Endothelial cell of umbilical vein (primary cell): ENCODE measurements at regions not wholly inside any gene's neighbourhood (a gene's known extent, or its start where the extent isn't known, plus 50 kb on each side); places are given as distances from the start of the nearest gene placed in this dataset.

ENCODE experiments used
- BruUV-seq: library from RNA; stranded (reverse); fragments of 400-500 nt; replicated peaks from 2 replicates; lab custom pipeline; 2021; lab: Mats Ljungman, UMichigan
- CTCF ChIA-PET: fragments of 300-600, 350-600 bp; sonication (Branson Sonifier 250); formaldehyde crosslinking; loops from one replicate; lab custom pipeline; 2021; ENCODE audit warnings: antibody characterized with exemption, inconsistent platforms; lab: Charles Lee
- POLR2A ChIA-PET: fragments of 300-600, 350-600 bp; sonication (Branson Sonifier 250); formaldehyde crosslinking; loops from one replicate; lab custom pipeline; 2021; ENCODE audit warnings: antibody characterized with exemption, inconsistent platforms; lab: Charles Lee
- DNase-seq: peaks from one replicate; pipeline ENCODE4 v3.0.0-alpha.2; 2011; ENCODE audit warnings: low read depth, low spot score
- FAIRE-seq: peaks from 2 replicates; lab custom pipeline; 2011; peaks lifted over from hg19 to GRCh38; lab: Jason Lieb, UNC
- H2AFZ ChIP-seq: 2 replicates; pipeline ENCODE4 v1.6.0; 2012; ENCODE audit warnings: low read depth, low read length, control low read depth, inconsistent platforms
- H3K27ac ChIP-seq: 2 replicates; pipeline ENCODE4 v1.5.1; 2011; ENCODE audit warnings: low read depth, mild to moderate bottlenecking, control low read depth, low read length, moderate library complexity; ENCODE audit not compliant: insufficient read depth
- H3K27me3 ChIP-seq, 2 experiments: 2 replicates each; pipeline versions ENCODE4 v1.6.0 to v1.6.1; 2011; ENCODE audit warnings: low read length in 2 of 2, mixed read lengths in 1 of 2; ENCODE audit not compliant: control insufficient read depth in 2 of 2, insufficient read depth in 2 of 2
- H3K36me3 ChIP-seq, 2 experiments: 2 replicates in 1 of 2; 3 replicates in 1 of 2; pipeline ENCODE4 v1.5.1; 2011; ENCODE audit warnings: low read length in 2 of 2, mild to moderate bottlenecking in 1 of 2, moderate library complexity in 1 of 2; ENCODE audit not compliant: control insufficient read depth in 2 of 2, insufficient read depth in 2 of 2; ENCODE audit errors: extremely low read depth in 1 of 2
- H3K4me1 ChIP-seq: 3 replicates; pipeline ENCODE4 v1.5.1; 2011; ENCODE audit warnings: mild to moderate bottlenecking, low read length; ENCODE audit not compliant: control insufficient read depth, insufficient read depth; ENCODE audit errors: extremely low read depth
- H3K4me2 ChIP-seq: 2 replicates; pipeline ENCODE4 v1.6.1; 2011; ENCODE audit warnings: low read length, control low read depth, mixed read lengths; ENCODE audit not compliant: insufficient read depth
- H3K4me3 ChIP-seq, 3 experiments: fragments of 200-600 bp in 1 of 3; sonication (generic), shearing (Covaris generic) in 1 of 3; replicated peaks in 1 of 3; 2 replicates each; pipeline ENCODE4 v1.5.1; 2011 to 2016; ENCODE audit warnings: control low read depth in 3 of 3, low read length in 3 of 3, mild to moderate bottlenecking in 2 of 3, inconsistent platforms in 1 of 3, low read depth in 1 of 3, moderate library complexity in 1 of 3; ENCODE audit not compliant: insufficient read depth in 1 of 3
- H3K79me2 ChIP-seq: 2 replicates; pipeline ENCODE4 v1.6.0; 2012; ENCODE audit warnings: low read length, inconsistent platforms; ENCODE audit not compliant: control insufficient read depth, insufficient read depth
- H3K9ac ChIP-seq: replicated peaks from 2 replicates; pipeline ENCODE3; 2011; ENCODE audit warnings: low read length, control low read depth; ENCODE audit not compliant: insufficient read depth; ENCODE audit errors: extremely low read depth
- H3K9me1 ChIP-seq: replicated peaks from 3 replicates; pipeline ENCODE4 v1.6.0; 2011; ENCODE audit warnings: mild to moderate bottlenecking, low read length; ENCODE audit not compliant: control insufficient read depth, insufficient read depth; ENCODE audit errors: extremely low read depth
- H3K9me3 ChIP-seq: replicated peaks from 2 replicates; pipeline ENCODE4 v1.5.1; 2012; ENCODE audit warnings: low read length, inconsistent platforms; ENCODE audit not compliant: control insufficient read depth, insufficient read depth
- H4K20me1 ChIP-seq: replicated peaks from 2 replicates; pipeline ENCODE3; 2011; ENCODE audit warnings: mild to moderate bottlenecking, low read length; ENCODE audit not compliant: control insufficient read depth, insufficient read depth; ENCODE audit errors: extremely low read depth
- CTCF ChIP-seq, 2 donors: IDR thresholded peaks; 1 replicate in 1 of 2; 2 replicates in 1 of 2; pipeline ENCODE4 v1.5.1; 2011; ENCODE audit warnings: low read length in 2 of 2, mild to moderate bottlenecking in 2 of 2, moderate library complexity in 2 of 2, control low read depth in 1 of 2, inconsistent platforms in 1 of 2, low read depth in 1 of 2; ENCODE audit not compliant: insufficient read depth in 1 of 2; ENCODE audit errors: extremely low read depth in 1 of 2
- EZH2 ChIP-seq: IDR thresholded peaks from 2 replicates; pipeline ENCODE4 v1.6.1; 2012; ENCODE audit warnings: borderline replicate concordance, low read depth, mild to moderate bottlenecking, moderate library complexity, low read length, inconsistent platforms; ENCODE audit not compliant: severe bottlenecking
- FOS ChIP-seq: IDR thresholded peaks from 2 replicates; pipeline ENCODE4 v1.6.1; 2011; ENCODE audit warnings: mild to moderate bottlenecking, low read length, moderate library complexity, borderline replicate concordance; ENCODE audit not compliant: insufficient read depth
- GATA2 ChIP-seq: IDR thresholded peaks from 2 replicates; pipeline ENCODE4 v1.7.0; 2011; ENCODE audit warnings: low read depth, mild to moderate bottlenecking, moderate library complexity, mixed read lengths, low read length; ENCODE audit not compliant: insufficient read length, insufficient read depth
- JUN ChIP-seq: IDR thresholded peaks from 2 replicates; pipeline ENCODE4 v1.6.1; 2011; ENCODE audit warnings: borderline replicate concordance, low read depth; ENCODE audit not compliant: insufficient read length, insufficient read depth
- MYC ChIP-seq: IDR thresholded peaks from one replicate; pipeline ENCODE4 v1.6.1; 2011; ENCODE audit warnings: mild to moderate bottlenecking, low read depth, low read length
- POLR2A ChIP-seq: IDR thresholded peaks from 2 replicates; pipeline ENCODE4 v1.6.1; 2012; ENCODE audit warnings: low read depth, mild to moderate bottlenecking, control low read depth, low read length
- POLR2AphosphoS5 ChIP-seq: IDR thresholded peaks from 2 replicates; pipeline ENCODE4 v1.6.1; 2012; ENCODE audit warnings: low read depth, mild to moderate bottlenecking, control low read depth, low read length, moderate library complexity; ENCODE audit not compliant: insufficient read depth
- dilution Hi-C: fragments of 300-500 bp; cut with MboI; formaldehyde crosslinking; loops from one replicate; pipeline ENCODE4 v1.15.0; 2019; ENCODE audit warnings: low sequenced_read_pairs; ENCODE audit not compliant: extremely low pct_ligation_motif_present
- intact Hi-C: fragments of 100-400 bp; cut with micrococcal nuclease; formaldehyde crosslinking; loops from one replicate; pipeline ENCODE4 v1.10.0; 2022
- TF ChIP-seq, protein P1 (sequence below): IDR thresholded peaks from 2 replicates; pipeline ENCODE4 v1.6.1; 2011; ENCODE audit not compliant: insufficient read depth, insufficient read length

DNA sequence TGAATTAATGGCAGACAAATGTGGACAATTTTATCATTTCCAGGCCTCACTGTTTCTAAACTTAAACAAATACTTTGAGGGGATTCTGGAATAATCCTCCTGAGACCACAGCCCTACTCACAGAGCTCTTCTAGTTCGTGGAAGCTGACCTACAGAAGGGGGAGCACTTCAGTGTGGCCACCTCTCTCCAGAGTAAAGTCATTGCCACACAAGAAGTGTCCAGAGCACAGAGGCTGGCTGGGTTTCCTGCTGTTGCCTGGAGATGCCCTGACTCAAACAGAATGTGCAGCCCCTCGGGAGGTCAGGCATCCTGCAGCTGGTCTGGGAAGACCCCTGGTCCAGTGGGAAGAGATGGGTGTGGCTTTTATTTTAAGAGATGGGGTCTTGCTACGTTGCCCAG lies 110.9 kb downstream of the QRSL1 start:
- intact Hi-C loops (no loop called here), dilution Hi-C loops (no loop called here)
- Histone ChIP-seq H3K9me3 (no peaks in the 10 kb centered on the region), H3K36me3 (no peaks in the 10 kb centered on the region), H3K79me2 (no peaks in the 10 kb centered on the region), H3K4me1 (no peaks in the 10 kb centered on the region), H3K9ac (no peak overlapping the region), H3K4me2 (no peak overlapping the region), H3K4me3 (no peak overlapping the region), H3K27ac (no peak overlapping the region), H2AFZ (no peak overlapping the region), H3K9me1 (no peaks in the 10 kb centered on the region), H4K20me1 (no peaks in the 10 kb centered on the region), H3K27me3 (no peaks in the 10 kb centered on the region)
- FAIRE-seq, result no peak
- POLR2A ChIA-PET, result no interaction called here
- BruUV-seq, result no TSS peak
- TF ChIP-seq JUN, result no peak
- TF ChIP-seq CTCF (IDR thresholded peaks at IDR 0.05; ENCODE audit: extremely low read depth in 1 of 2, insufficient read depth in 1 of 2, low read depth in 1 of 2, low read length in 2 of 2), result no peak
- TF ChIP-seq, protein P1, sequence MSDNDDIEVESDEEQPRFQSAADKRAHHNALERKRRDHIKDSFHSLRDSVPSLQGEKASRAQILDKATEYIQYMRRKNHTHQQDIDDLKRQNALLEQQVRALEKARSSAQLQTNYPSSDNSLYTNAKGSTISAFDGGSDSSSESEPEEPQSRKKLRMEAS, result no peak
- TF ChIP-seq FOS, result no peak
- TF ChIP-seq GATA2, result no peak
- TF ChIP-seq MYC, result no peak
- no peak for TF ChIP-seq POLR2A
- TF ChIP-seq POLR2AphosphoS5, result no peak
- TF ChIP-seq EZH2, result no peak
- CTCF ChIA-PET, result no interaction called here
- DNase-seq, result no peak
